ENCODE measurements at regions not wholly inside any gene's neighbourhood (a gene's known extent, or its start where the extent isn't known, plus 50 kb on each side); places are given as distances from the start of the nearest gene placed in this dataset.
A peak's percentile ranks its signal among the peaks of the same experiment; 100 is the strongest.

DNA sequence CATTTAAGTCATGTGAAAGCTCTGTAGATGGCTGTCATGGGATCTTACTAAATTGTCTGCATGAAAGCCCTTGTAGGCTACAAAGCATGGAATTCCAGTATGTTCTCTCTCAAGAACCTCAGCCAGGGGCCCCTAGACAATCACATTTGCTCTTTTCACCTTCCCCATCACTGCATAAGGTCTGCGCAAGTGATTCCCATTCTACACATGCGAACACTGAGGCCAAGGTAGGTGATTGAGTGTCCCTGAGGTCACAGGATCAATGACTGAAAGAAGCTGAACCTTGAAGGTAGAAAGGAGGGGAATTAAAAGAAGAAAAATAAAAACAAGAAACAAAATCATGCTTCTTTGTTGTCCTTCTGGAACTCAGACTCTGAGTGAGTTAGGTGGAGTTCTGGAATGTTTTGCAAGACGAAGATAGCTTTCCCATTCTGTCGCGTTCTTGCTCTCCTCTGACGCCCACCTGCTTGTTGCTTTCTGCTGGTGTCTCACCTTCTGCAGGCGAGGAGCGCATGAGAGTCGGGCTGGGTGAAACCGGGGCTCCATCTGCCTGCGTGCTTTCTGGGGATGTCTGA is 79.9 kb downstream of the SPRING1 start:
- DNase-seq (no peak), ATAC-seq (no peak)
- Histone ChIP-seq H3K27me3 (ENCODE audit: insufficient read depth in 3 of 3, low read length in 2 of 3) (no peaks in the 10 kb centered on the region), H3K4me1 (peaks cover 8% of the 10 kb centered on the region), H3K4me3 (peak overlapping the region; percentile 44), H3K36me3 (ENCODE audit: insufficient read depth in 1 of 2, low read depth in 1 of 2) (no peaks in the 10 kb centered on the region), H3K27ac (no peak overlapping the region), H3K9me3 (no peaks in the 10 kb centered on the region)
- no peak for TF ChIP-seq CTCF (IDR thresholded peaks at IDR 0.05)
- intact Hi-C loops (cut with DNase I): no loop called here
- 33 to 52% (median 38%) methylated on average over 11 of the region's 11 CpGs for WGBS, 3 donors

GRCh38 chr12:116656306-116656705 is 81.6 kb downstream of the SPRING1 start:
- no peaks in the 10 kb centered on the region for H3K9me3 ChIP-seq
- no peak overlapping the region for H3K4me3 ChIP-seq
- TF ChIP-seq CTCF (IDR thresholded peaks at IDR 0.05): no peak
- H3K27ac ChIP-seq: no peak overlapping the region
- intact Hi-C loops (cut with DNase I): no loop called here
- no peaks in the 10 kb centered on the region for H3K36me3 ChIP-seq (ENCODE audit: insufficient read depth in 1 of 2, low read depth in 1 of 2)
- H3K4me1 ChIP-seq: peaks cover 5% of the 10 kb centered on the region
- ATAC-seq: no peak
- 63 to 73% (median 65%) methylated on average over 5 of the region's 5 CpGs for WGBS, 3 donors
- no peak for DNase-seq
- H3K27me3 ChIP-seq (ENCODE audit: insufficient read depth in 3 of 3, low read length in 2 of 3): no peaks in the 10 kb centered on the region

DNA sequence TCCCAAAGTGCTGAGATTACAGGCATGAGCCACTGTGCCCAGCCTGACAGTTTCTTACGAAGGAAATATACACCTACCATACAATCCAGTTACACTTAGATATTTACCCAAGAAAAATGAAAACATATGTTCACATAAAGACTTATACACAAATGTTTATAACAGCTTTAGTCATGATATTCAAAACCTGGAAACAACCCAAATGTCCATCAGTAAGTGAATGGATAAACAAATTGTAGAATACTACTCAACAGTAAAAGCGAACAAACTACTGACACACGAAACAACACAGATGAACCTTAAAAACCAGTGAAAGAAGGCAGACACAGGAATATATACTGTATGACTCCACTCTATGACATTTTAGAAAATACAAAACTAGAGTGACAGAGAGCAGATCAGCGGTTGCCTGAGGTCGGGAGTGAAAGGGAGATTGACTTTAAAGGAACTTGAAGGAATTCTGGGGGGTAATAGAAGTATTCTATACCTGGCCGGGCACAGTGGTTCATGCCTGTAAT is 83.6 kb downstream of the SPRING1 start:
- intact Hi-C loops (cut with DNase I): no loop called here
- no peaks in the 10 kb centered on the region for H3K9me3 ChIP-seq
- no peak for DNase-seq

DNA sequence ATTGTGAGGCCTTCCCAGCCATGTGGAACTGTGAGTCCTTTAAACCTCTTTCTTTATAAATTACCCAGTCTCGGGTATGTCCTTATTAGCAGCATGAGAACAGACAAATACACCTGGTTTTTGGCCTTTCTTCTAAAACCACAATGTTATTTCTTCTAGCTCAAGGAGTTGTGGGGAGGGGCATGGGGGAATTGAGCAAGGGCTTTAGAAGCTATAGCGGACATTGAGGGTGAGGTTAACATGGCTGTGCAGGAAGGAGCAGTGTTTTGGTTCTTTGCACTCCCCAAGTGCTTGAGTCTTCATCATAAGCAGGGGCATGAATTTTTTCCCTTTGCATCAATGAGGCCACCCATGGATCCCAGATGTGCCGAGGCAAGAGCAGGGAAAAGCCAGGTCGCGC is 86.8 kb downstream of the SPRING1 start:
- DNase-seq (no peak), ATAC-seq (no peak)
- H3K4me1 ChIP-seq: no peaks in the 10 kb centered on the region
- no peaks in the 10 kb centered on the region for H3K36me3 ChIP-seq (ENCODE audit: insufficient read depth in 1 of 2, low read depth in 1 of 2)
- no peaks in the 10 kb centered on the region for H3K27me3 ChIP-seq (ENCODE audit: insufficient read depth in 3 of 3, low read length in 2 of 3)
- no peak overlapping the region for H3K4me3 ChIP-seq
- no peak for TF ChIP-seq CTCF (IDR thresholded peaks at IDR 0.05)
- no peak overlapping the region for H3K27ac ChIP-seq
- no peaks in the 10 kb centered on the region for H3K9me3 ChIP-seq
- 86 to 91% (median 91%) methylated on average over 5 of the region's 5 CpGs for WGBS, 3 donors
- intact Hi-C loops (cut with DNase I): no loop called here

More for the DNA sequence above, 83.6 kb downstream of the SPRING1 start:
- no peak overlapping the region for H3K27ac ChIP-seq
- no peaks in the 10 kb centered on the region for H3K36me3 ChIP-seq (ENCODE audit: insufficient read depth in 1 of 2, low read depth in 1 of 2)
- no peak overlapping the region for H3K4me3 ChIP-seq
- no peak for TF ChIP-seq CTCF (IDR thresholded peaks at IDR 0.05)
- ATAC-seq: no peak
- peaks cover 5% of the 10 kb centered on the region for H3K4me1 ChIP-seq
- WGBS, 3 donors: 93 to 95% (median 93%) methylated on average over 6 of the region's 6 CpGs
- no peaks in the 10 kb centered on the region for H3K27me3 ChIP-seq (ENCODE audit: insufficient read depth in 3 of 3, low read length in 2 of 3)

- Histone ChIP-seq H3K9me3 (no peaks in the 10 kb centered on the region), H3K27ac (no peak overlapping the region), H3K36me3 (ENCODE audit: insufficient read depth in 1 of 2, low read depth in 1 of 2) (no peaks in the 10 kb centered on the region), H3K27me3 (ENCODE audit: insufficient read depth in 3 of 3, low read length in 2 of 3) (no peaks in the 10 kb centered on the region), H3K4me1 (no peaks in the 10 kb centered on the region), H3K4me3 (no peak overlapping the region)
- ATAC-seq (no peak), DNase-seq (no peak)
- WGBS, 3 donors: 67 to 74% (median 68%) methylated on average over 6 of the region's 6 CpGs
- intact Hi-C loops (cut with DNase I): no loop called here
- TF ChIP-seq CTCF (IDR thresholded peaks at IDR 0.05): no peak
Measured at GRCh38 chr12:116650585-116651087, 87.2 kb downstream of the SPRING1 start.

Data from psoas muscle (tissue), 7 donors.